T-helper 1 cell treated with Interleukin-12 subunit alpha and Interleukin-12 subunit beta and Interleukin-4 antibody, amounts not matched to agents 30 μg/mL and 1 μg/mL, for 36 hours (primary cell): ENCODE measurements at regions not wholly inside any gene's neighbourhood (a gene's known extent, or its start where the extent isn't known, plus 50 kb on each side); places are given as distances from the start of the nearest gene placed in this dataset.
"Not testable (repeated sequence)": the region's sequence is repeated elsewhere in the genome, so short reads cannot be mapped to it uniquely, and the experiment has no call there.

ENCODE experiments used
- H3K27ac Mint-ChIP-seq: one replicate; pipeline ENCODE4 v1.8.0; 2021; ENCODE audit warnings: mild to moderate bottlenecking, mixed read lengths
- H3K27me3 Mint-ChIP-seq: one replicate; pipeline ENCODE4 v1.8.0; 2021; ENCODE audit warnings: low read depth, mixed read lengths
- H3K36me3 Mint-ChIP-seq: one replicate; pipeline ENCODE4 v1.8.0; 2021; ENCODE audit warnings: low read depth, mixed read lengths
- H3K4me1 Mint-ChIP-seq: one replicate; pipeline ENCODE4 v1.8.0; 2021; ENCODE audit warnings: low read depth, mixed read lengths
- H3K4me3 Mint-ChIP-seq: one replicate; pipeline ENCODE4 v1.8.0; 2021; ENCODE audit warnings: mild to moderate bottlenecking, moderate library complexity, mixed read lengths
- H3K9me3 Mint-ChIP-seq: one replicate; pipeline ENCODE4 v1.8.0; 2021; ENCODE audit warnings: mixed read lengths

- Mint-ChIP-seq H3K4me1 (no peaks in the 10 kb centered on the region), H3K9me3 (peaks cover under 1% of the 10 kb centered on the region), H3K4me3 (no peak overlapping the region), H3K36me3 (no peaks in the 10 kb centered on the region), H3K27ac (no peak overlapping the region), H3K27me3 (no peaks in the 10 kb centered on the region)
Measured at GRCh38 chr7:42722716-42723115, 189.2 kb downstream of the C7orf25 start.

DNA sequence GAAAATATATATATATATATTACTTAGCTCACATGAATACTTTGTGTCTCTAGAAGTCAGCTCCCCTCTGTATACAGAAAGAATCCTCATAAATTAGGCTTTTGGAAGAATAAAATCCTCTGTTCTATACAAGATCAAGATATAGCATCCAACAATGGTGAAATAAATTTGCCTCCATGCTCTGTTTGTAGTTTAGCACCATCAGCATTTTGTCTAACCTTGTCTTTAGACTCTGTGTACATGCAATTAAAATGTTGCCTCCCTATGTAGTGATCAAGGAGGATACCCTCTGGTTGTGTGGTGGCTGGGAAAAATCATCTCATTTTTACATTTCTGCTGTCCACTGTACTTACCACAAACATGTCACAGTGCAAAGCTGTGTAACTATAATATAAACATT is 189.7 kb downstream of the C7orf25 start:
- Mint-ChIP-seq H3K4me3 (no peak overlapping the region), H3K27ac (no peak overlapping the region), H3K4me1 (no peaks in the 10 kb centered on the region), H3K27me3 (no peaks in the 10 kb centered on the region), H3K36me3 (no peaks in the 10 kb centered on the region), H3K9me3 (peaks cover 4% of the 10 kb centered on the region)

GRCh38 chr7:42720991-42721796 is 190.7 kb downstream of the C7orf25 start:
- Mint-ChIP-seq H3K27ac (no peak overlapping the region), H3K4me3 (no peak overlapping the region), H3K27me3 (no peaks in the 10 kb centered on the region), H3K36me3 (no peaks in the 10 kb centered on the region), H3K4me1 (no peaks in the 10 kb centered on the region), H3K9me3 (peaks cover 4% of the 10 kb centered on the region)

GRCh38 chr7:42720012-42720411 is 191.9 kb downstream of the C7orf25 start:
- H3K27me3 Mint-ChIP-seq, result no peaks in the 10 kb centered on the region

GRCh38 chr7:42718466-42718865 is 193.4 kb downstream of the C7orf25 start:
- not testable (repeated sequence) for H3K27me3 Mint-ChIP-seq, H3K9me3 Mint-ChIP-seq, H3K36me3 Mint-ChIP-seq, H3K27ac Mint-ChIP-seq, H3K4me1 Mint-ChIP-seq, H3K4me3 Mint-ChIP-seq

More at GRCh38 chr7:42720012-42720411, 191.9 kb downstream of the C7orf25 start:
- peaks cover 4% of the 10 kb centered on the region for H3K9me3 Mint-ChIP-seq
- H3K4me3 Mint-ChIP-seq, result no peak overlapping the region
- H3K4me1 Mint-ChIP-seq, result no peaks in the 10 kb centered on the region
- no peak overlapping the region for H3K27ac Mint-ChIP-seq
- H3K36me3 Mint-ChIP-seq, result no peaks in the 10 kb centered on the region

- Mint-ChIP-seq H3K4me1 (no peaks in the 10 kb centered on the region), H3K4me3 (no peak overlapping the region), H3K9me3 (peaks cover 4% of the 10 kb centered on the region), H3K27ac (no peak overlapping the region), H3K27me3 (no peaks in the 10 kb centered on the region), H3K36me3 (no peaks in the 10 kb centered on the region)
Measured at GRCh38 chr7:42714356-42714755, 197.5 kb downstream of the C7orf25 start.

DNA sequence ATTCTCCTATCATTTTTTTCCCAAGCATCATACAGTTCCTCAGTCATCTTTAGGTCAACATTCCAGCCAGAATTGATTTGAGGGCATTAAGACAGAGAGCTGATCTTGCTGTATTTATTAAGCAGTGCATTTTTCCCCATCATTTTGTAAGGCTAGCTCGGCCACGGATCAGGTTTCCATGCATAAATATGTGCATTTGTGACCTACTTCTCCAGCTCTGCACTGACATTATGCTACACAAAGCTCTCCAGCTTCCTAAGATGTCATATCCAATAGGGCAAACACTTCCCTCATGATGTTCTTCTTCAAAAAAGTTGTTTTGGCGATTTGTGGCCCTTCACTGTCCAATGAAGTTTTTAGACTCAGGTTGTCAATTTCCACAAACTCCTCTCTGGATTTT is 202.6 kb downstream of the C7orf25 start:
- no peaks in the 10 kb centered on the region for H3K9me3 Mint-ChIP-seq
- no peaks in the 10 kb centered on the region for H3K27me3 Mint-ChIP-seq
- H3K27ac Mint-ChIP-seq, result no peak overlapping the region
- no peaks in the 10 kb centered on the region for H3K36me3 Mint-ChIP-seq
- no peak overlapping the region for H3K4me3 Mint-ChIP-seq
- H3K4me1 Mint-ChIP-seq, result no peaks in the 10 kb centered on the region

- Mint-ChIP-seq H3K9me3 (no peaks in the 10 kb centered on the region), H3K27me3 (no peaks in the 10 kb centered on the region), H3K36me3 (no peaks in the 10 kb centered on the region), H3K27ac (no peak overlapping the region), H3K4me1 (no peaks in the 10 kb centered on the region), H3K4me3 (no peak overlapping the region)
Measured at GRCh38 chr7:42704710-42705109, 207.2 kb downstream of the C7orf25 start.

GRCh38 chr7:42702647-42703046 is 209.2 kb downstream of the C7orf25 start:
- no peaks in the 10 kb centered on the region for H3K9me3 Mint-ChIP-seq
- H3K27me3 Mint-ChIP-seq, result no peaks in the 10 kb centered on the region
- no peaks in the 10 kb centered on the region for H3K4me1 Mint-ChIP-seq
- H3K4me3 Mint-ChIP-seq, result no peak overlapping the region
- no peaks in the 10 kb centered on the region for H3K36me3 Mint-ChIP-seq
- no peak overlapping the region for H3K27ac Mint-ChIP-seq

DNA sequence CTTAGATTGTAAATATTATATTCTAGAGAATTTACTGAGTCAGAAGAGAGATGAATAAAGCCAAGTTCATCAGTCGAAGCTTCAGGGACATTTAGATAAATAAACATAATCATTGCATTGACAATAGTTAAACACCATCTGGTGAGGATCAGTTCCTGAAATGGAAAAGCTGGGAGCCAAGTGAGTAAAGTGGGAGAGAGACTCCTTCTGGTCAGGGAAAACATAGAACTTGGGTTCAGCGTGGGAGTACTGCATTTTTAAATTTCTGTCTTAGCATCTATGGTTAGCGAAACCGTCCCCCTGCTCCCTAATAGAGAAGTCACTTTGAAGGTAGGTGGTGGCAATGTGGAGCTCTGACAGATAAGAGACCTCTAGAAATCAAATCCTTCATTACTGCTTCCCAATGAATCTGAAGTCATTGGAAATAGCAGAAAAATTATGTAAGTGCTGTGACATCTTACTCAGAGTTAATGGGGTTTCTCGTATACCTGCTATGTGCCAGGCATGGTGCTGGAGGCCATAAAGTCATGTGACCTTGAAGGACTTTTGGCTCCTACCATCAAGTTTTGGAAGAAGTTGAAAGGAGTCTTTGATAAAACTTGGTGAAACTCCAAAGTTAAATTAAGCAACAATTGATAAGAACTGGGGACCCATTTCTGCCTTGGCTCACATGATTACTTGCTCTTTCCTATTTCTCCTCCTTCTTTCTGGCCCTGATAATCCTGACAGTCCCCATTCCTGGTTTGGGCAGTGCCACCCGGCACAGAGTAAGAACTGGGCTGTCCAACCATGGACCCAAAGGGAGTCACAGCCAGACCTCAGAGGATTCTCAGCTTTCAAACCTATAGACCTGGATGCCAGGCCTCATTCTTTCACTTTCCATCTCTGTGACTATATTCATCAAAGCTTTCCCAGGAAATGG is 211.2 kb downstream of the C7orf25 start:
- H3K4me1 Mint-ChIP-seq, result no peaks in the 10 kb centered on the region
- no peaks in the 10 kb centered on the region for H3K27me3 Mint-ChIP-seq
- no peaks in the 10 kb centered on the region for H3K9me3 Mint-ChIP-seq
- no peaks in the 10 kb centered on the region for H3K36me3 Mint-ChIP-seq
- H3K4me3 Mint-ChIP-seq, result no peak overlapping the region
- H3K27ac Mint-ChIP-seq, result no peak overlapping the region

DNA sequence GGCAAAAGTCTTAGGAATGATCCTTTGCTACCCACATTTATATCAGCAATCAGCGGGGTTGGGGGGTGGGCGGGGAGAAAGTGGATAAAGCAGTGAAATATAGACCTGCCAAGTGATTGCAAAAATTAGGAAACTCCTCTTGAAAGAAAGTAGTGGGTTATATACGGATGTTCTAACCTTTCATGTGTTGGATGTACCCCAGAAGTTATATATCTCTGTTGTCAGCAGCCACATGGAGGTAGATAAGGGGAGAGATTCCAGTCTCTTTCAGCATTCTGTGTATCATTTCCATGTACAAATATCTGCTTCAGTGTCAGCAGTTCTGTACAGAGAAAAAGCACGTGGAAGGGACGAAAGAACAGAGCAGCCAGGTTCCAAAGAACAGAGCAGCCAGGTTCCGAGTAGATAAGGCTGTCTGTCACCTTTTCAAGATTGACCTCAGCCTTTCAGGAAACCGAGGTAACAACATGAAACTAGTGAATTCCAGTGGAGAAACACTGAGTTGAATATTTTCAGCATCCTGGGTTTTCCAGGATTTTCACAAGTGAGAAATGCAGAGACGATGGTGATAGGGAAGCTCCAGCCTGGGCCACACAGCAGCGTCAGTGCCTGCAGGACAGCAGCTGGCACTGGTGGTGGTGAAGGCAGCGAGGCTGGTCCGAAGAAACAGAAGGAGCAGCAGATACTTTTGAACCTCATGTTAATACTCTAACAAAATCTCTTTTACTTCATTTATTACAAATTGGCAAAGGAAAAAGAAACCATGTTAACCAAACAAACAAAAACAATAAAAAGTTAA is 212.3 kb downstream of the C7orf25 start:
- Mint-ChIP-seq H3K4me1 (no peaks in the 10 kb centered on the region), H3K27ac (no peak overlapping the region), H3K27me3 (no peaks in the 10 kb centered on the region)

DNA sequence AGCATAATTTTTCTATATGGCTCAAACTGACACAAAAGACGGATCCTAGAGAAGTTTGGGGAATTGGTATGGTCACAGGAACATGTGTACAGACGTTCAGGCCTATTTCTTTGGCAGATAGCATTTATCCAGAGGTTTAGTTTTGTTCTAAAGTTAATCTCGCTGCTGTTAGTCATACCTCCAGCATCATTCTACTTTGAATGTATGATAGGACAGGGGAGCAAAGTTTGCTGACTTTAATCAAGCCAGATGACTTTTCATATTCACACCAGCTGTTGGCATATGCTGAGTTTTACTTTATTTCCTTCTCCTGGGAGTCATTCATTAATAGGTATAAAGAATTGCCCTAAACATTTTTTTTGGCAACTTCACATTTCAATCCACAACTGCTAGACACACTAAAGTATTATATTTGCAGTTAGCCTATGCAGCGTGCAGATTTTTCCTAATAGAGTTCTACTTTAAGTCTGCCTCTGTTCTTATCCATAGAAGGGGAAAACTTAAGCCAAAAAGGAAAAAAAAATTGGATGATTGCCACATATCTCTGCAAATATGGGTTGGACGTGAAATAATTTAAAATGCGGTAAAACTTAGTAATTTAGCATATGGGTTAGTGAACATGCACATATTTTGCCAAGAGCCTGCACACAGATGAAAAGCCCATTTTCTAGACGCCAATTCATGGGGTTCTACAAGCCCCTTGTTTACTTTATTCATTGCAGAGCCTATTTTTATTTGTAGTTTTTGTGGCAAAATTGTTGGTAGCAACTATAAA is 213.1 kb downstream of the C7orf25 start:
- Mint-ChIP-seq H3K27ac (no peak overlapping the region), H3K4me3 (no peak overlapping the region), H3K27me3 (no peaks in the 10 kb centered on the region), H3K4me1 (no peaks in the 10 kb centered on the region), H3K36me3 (no peaks in the 10 kb centered on the region), H3K9me3 (no peaks in the 10 kb centered on the region)

More for the DNA sequence above, 212.3 kb downstream of the C7orf25 start:
- Mint-ChIP-seq H3K9me3 (no peaks in the 10 kb centered on the region), H3K36me3 (no peaks in the 10 kb centered on the region), H3K4me3 (no peak overlapping the region)

GRCh38 chr7:42694894-42695507 is 216.9 kb downstream of the C7orf25 start:
- H3K27me3 Mint-ChIP-seq, result no peaks in the 10 kb centered on the region
- no peak overlapping the region for H3K27ac Mint-ChIP-seq
- H3K4me1 Mint-ChIP-seq, result no peaks in the 10 kb centered on the region
- no peak overlapping the region for H3K4me3 Mint-ChIP-seq
- H3K36me3 Mint-ChIP-seq, result no peaks in the 10 kb centered on the region
- no peaks in the 10 kb centered on the region for H3K9me3 Mint-ChIP-seq
